WTC11 (cell line): ENCODE measurements at regions not wholly inside any gene's neighbourhood (a gene's known extent, or its start where the extent isn't known, plus 50 kb on each side); places are given as distances from the start of the nearest gene placed in this dataset.

Experiments used
- ATAC-seq: fragments of 200-7000 bp; cut with Tn5 transposase; 2 replicates; pipeline ENCODE4 v1.10.0; 2021; ENCODE audit warnings: mild to moderate bottlenecking, moderate library complexity
- CTCF ChIA-PET: fragments of 300-600 bp; sonication (Branson Sonifier 250); formaldehyde crosslinking; loops from one replicate; lab custom pipeline; 2021; ENCODE audit warnings: antibody characterized with exemption; lab: Charles Lee
- POLR2A ChIA-PET: fragments of 350-600 bp; sonication (Branson Sonifier 250); formaldehyde crosslinking; loops from one replicate; lab custom pipeline; 2021; ENCODE audit warnings: antibody characterized with exemption; lab: Charles Lee
- DNase-seq: peaks from one replicate; pipeline ENCODE4 v3.0.0; 2021; ENCODE audit warnings: low spot score
- H3K27ac Mint-ChIP-seq: 2 replicates; pipeline ENCODE4 v1.8.0; 2021; ENCODE audit warnings: mixed read lengths
- H3K27me3 Mint-ChIP-seq: 2 replicates; pipeline ENCODE4 v1.8.0; 2021; ENCODE audit warnings: low read depth, mild to moderate bottlenecking, moderate library complexity, mixed read lengths
- H3K36me3 Mint-ChIP-seq: 2 replicates; pipeline ENCODE4 v1.8.0; 2021; ENCODE audit warnings: mixed read lengths
- H3K4me1 Mint-ChIP-seq: 2 replicates; pipeline ENCODE4 v1.8.0; 2022; ENCODE audit warnings: mixed read lengths
- H3K4me3 Mint-ChIP-seq: 2 replicates; pipeline ENCODE4 v1.8.0; 2021; ENCODE audit warnings: mild to moderate bottlenecking, moderate library complexity, mixed read lengths
- H3K9me3 Mint-ChIP-seq: 2 replicates; pipeline ENCODE4 v1.8.0; 2021; ENCODE audit warnings: mixed read lengths
- AR ChIP-seq: fragments of 250-450 bp; sonication (Bioruptor Pico); IDR thresholded peaks from 2 replicates; pipeline ENCODE4 v1.9.0; 2021; ENCODE audit warnings: mild to moderate bottlenecking
- ATF3 ChIP-seq: sonication (generic); formaldehyde crosslinking; conservative IDR thresholded peaks from 2 replicates; pipeline ENCODE4 v1.8.1; 2022; ENCODE audit warnings: mild to moderate bottlenecking, missing genetic modification reagents
- ATF6 ChIP-seq: sonication (generic); formaldehyde crosslinking; IDR thresholded peaks from 2 replicates; pipeline ENCODE4 v1.8.1; 2023; ENCODE audit warnings: mild to moderate bottlenecking, missing genetic modification reagents
- CREB1 ChIP-seq: sonication (generic); formaldehyde crosslinking; IDR thresholded peaks from 2 replicates; pipeline ENCODE4 v1.8.0; 2023; ENCODE audit warnings: mild to moderate bottlenecking, missing genetic modification reagents
- EMX1 ChIP-seq: fragments of 250-450 bp; sonication (Bioruptor Pico); IDR thresholded peaks from 2 replicates; pipeline ENCODE4 v1.8.0; 2021; ENCODE audit warnings: mild to moderate bottlenecking
- FOXJ3 ChIP-seq: sonication (generic); formaldehyde crosslinking; IDR thresholded peaks from 2 replicates; pipeline ENCODE4 v1.9.0; 2021; ENCODE audit warnings: missing genetic modification reagents, mild to moderate bottlenecking, borderline replicate concordance
- HMGXB4 ChIP-seq: sonication (generic); formaldehyde crosslinking; IDR thresholded peaks from 2 replicates; pipeline ENCODE4 v1.8.1; 2023; ENCODE audit warnings: mild to moderate bottlenecking, moderate library complexity, missing genetic modification reagents
- IRF1 ChIP-seq: sonication (generic); formaldehyde crosslinking; IDR thresholded peaks from 2 replicates; pipeline ENCODE4 v1.8.0; 2023; ENCODE audit warnings: missing genetic modification reagents
- IRF2 ChIP-seq: sonication (generic); formaldehyde crosslinking; IDR thresholded peaks from 2 replicates; pipeline ENCODE4 v1.8.0; 2022; ENCODE audit warnings: low read depth, missing genetic modification reagents, borderline replicate concordance
- NFATC4 ChIP-seq: fragments of 250-450 bp; sonication (Bioruptor Pico); IDR thresholded peaks from 2 replicates; pipeline ENCODE4 v1.9.0; 2021; ENCODE audit warnings: mild to moderate bottlenecking
- NFE2L1 ChIP-seq: sonication (generic); formaldehyde crosslinking; IDR thresholded peaks from 2 replicates; pipeline ENCODE4 v1.8.1; 2023; ENCODE audit warnings: missing genetic modification reagents
- SMAD4 ChIP-seq: sonication (generic); formaldehyde crosslinking; IDR thresholded peaks from 2 replicates; pipeline ENCODE4 v1.8.0; 2022; ENCODE audit warnings: mild to moderate bottlenecking, missing genetic modification reagents
- USF1 ChIP-seq: sonication (generic); formaldehyde crosslinking; IDR thresholded peaks from 2 replicates; pipeline ENCODE4 v1.8.0; 2022; ENCODE audit warnings: mild to moderate bottlenecking, missing genetic modification reagents
- ZBTB43 ChIP-seq: sonication (generic); formaldehyde crosslinking; IDR thresholded peaks from 2 replicates; pipeline ENCODE4 v1.8.1; 2023; ENCODE audit warnings: mild to moderate bottlenecking, missing genetic modification reagents
- ZNF232 ChIP-seq: sonication (generic); formaldehyde crosslinking; IDR thresholded peaks from 2 replicates; pipeline ENCODE4 v1.8.0; 2022; ENCODE audit warnings: mild to moderate bottlenecking, missing genetic modification reagents
- TF ChIP-seq, protein P1 (sequence below): sonication (generic); formaldehyde crosslinking; IDR thresholded peaks from 2 replicates; pipeline ENCODE4 v1.8.1; 2022; ENCODE audit warnings: mild to moderate bottlenecking, missing genetic modification reagents, moderate library complexity, borderline replicate concordance
- TF ChIP-seq, protein P2 (sequence below): sonication (generic); formaldehyde crosslinking; IDR thresholded peaks from 2 replicates; pipeline ENCODE4 v1.8.0; 2023; ENCODE audit warnings: mild to moderate bottlenecking, missing genetic modification reagents
- TF ChIP-seq, protein P3 (sequence below): fragments of 250-450 bp; sonication (Bioruptor Pico); IDR thresholded peaks from 2 replicates; pipeline ENCODE4 v1.9.0; 2021; ENCODE audit warnings: moderate library complexity, mild to moderate bottlenecking, inconsistent platforms, borderline replicate concordance

GRCh38 chr10:29720149-29720548, 85.4 kb upstream of the SVIL start (continued):
- TF ChIP-seq, protein P1, sequence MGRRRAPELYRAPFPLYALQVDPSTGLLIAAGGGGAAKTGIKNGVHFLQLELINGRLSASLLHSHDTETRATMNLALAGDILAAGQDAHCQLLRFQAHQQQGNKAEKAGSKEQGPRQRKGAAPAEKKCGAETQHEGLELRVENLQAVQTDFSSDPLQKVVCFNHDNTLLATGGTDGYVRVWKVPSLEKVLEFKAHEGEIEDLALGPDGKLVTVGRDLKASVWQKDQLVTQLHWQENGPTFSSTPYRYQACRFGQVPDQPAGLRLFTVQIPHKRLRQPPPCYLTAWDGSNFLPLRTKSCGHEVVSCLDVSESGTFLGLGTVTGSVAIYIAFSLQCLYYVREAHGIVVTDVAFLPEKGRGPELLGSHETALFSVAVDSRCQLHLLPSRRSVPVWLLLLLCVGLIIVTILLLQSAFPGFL (CRISPR knock-in tag) = no peak
- no peak for TF ChIP-seq NFATC4 (CRISPR knock-in tag)
- no peak for TF ChIP-seq FOXJ3 (CRISPR knock-in tag)
- TF ChIP-seq HMGXB4 (CRISPR knock-in tag) = no peak
- TF ChIP-seq, all 79 proteins: peak for 0

- no peak overlapping the region for H3K27ac Mint-ChIP-seq
- POLR2A ChIA-PET = no interaction called here
- ATAC-seq (no peak), DNase-seq (no peak)
- H3K36me3 Mint-ChIP-seq = peaks cover 58% of the 10 kb centered on the region
- H3K27me3 Mint-ChIP-seq = no peaks in the 10 kb centered on the region
- CTCF ChIA-PET = no interaction called here
- TF ChIP-seq, protein P2, sequence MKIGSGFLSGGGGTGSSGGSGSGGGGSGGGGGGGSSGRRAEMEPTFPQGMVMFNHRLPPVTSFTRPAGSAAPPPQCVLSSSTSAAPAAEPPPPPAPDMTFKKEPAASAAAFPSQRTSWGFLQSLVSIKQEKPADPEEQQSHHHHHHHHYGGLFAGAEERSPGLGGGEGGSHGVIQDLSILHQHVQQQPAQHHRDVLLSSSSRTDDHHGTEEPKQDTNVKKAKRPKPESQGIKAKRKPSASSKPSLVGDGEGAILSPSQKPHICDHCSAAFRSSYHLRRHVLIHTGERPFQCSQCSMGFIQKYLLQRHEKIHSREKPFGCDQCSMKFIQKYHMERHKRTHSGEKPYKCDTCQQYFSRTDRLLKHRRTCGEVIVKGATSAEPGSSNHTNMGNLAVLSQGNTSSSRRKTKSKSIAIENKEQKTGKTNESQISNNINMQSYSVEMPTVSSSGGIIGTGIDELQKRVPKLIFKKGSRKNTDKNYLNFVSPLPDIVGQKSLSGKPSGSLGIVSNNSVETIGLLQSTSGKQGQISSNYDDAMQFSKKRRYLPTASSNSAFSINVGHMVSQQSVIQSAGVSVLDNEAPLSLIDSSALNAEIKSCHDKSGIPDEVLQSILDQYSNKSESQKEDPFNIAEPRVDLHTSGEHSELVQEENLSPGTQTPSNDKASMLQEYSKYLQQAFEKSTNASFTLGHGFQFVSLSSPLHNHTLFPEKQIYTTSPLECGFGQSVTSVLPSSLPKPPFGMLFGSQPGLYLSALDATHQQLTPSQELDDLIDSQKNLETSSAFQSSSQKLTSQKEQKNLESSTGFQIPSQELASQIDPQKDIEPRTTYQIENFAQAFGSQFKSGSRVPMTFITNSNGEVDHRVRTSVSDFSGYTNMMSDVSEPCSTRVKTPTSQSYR (CRISPR knock-in tag) = no peak
- TF ChIP-seq SMAD4 (CRISPR knock-in tag) (no peak), ATF6 (CRISPR knock-in tag) (no peak), ZNF232 (CRISPR knock-in tag) (no peak), NFE2L1 (CRISPR knock-in tag) (no peak), AR (no peak), ATF3 (no peak), ZBTB43 (CRISPR knock-in tag) (no peak), CREB1 (CRISPR knock-in tag) (no peak), USF1 (CRISPR knock-in tag) (no peak), IRF2 (CRISPR knock-in tag) (no peak), EMX1 (CRISPR knock-in tag) (no peak), IRF1 (CRISPR knock-in tag) (no peak), HMGXB4 (CRISPR knock-in tag) (no peak)
- TF ChIP-seq, protein P3, sequence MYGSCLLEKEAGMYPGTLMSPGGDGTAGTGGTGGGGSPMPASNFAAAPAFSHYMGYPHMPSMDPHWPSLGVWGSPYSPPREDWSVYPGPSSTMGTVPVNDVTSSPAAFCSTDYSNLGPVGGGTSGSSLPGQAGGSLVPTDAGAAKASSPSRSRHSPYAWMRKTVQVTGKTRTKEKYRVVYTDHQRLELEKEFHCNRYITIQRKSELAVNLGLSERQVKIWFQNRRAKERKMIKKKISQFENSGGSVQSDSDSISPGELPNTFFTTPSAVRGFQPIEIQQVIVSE (CRISPR knock-in tag) = no peak
- no peak overlapping the region for H3K4me3 Mint-ChIP-seq
- H3K4me1 Mint-ChIP-seq = peaks cover 9% of the 10 kb centered on the region
- peaks cover 52% of the 10 kb centered on the region for H3K9me3 Mint-ChIP-seq
These were observed 84.5 kb upstream of the SVIL start for GRCh38 chr10:29719281-29719675.
